H9 (cell line): ENCODE measurements at regions not wholly inside any gene's neighbourhood (a gene's known extent, or its start where the extent isn't known, plus 50 kb on each side); places are given as distances from the start of the nearest gene placed in this dataset.

Experiments used
- DNase-seq: peaks from one replicate; pipeline ENCODE4 v3.0.0-alpha.2; 2017
- H2AFZ ChIP-seq: one replicate; pipeline ENCODE4 v1.6.1; 2013; ENCODE audit warnings: mild to moderate bottlenecking, low read length, control low read depth, moderate library complexity
- H2AK5ac ChIP-seq: 2 replicates; pipeline ENCODE4 v1.6.1; 2013; ENCODE audit warnings: low read length, control low read depth, mixed read lengths; ENCODE audit not compliant: insufficient read length
- H2BK120ac ChIP-seq: one replicate; pipeline ENCODE4 v1.6.1; 2013; ENCODE audit warnings: low read depth, mild to moderate bottlenecking, low read length, control low read depth, inconsistent platforms; ENCODE audit not compliant: poor library complexity, severe bottlenecking
- H2BK12ac ChIP-seq: 2 replicates; pipeline ENCODE4 v1.6.1; 2013; ENCODE audit warnings: low read length, control low read depth, mixed read lengths, low read depth; ENCODE audit not compliant: insufficient read length
- H2BK15ac ChIP-seq: 2 replicates; pipeline ENCODE4 v1.6.1; 2013; ENCODE audit warnings: low read depth, low read length, control low read depth
- H2BK20ac ChIP-seq: one replicate; pipeline ENCODE4 v1.6.1; 2013; ENCODE audit warnings: low read depth, mild to moderate bottlenecking, low read length, control low read depth, inconsistent platforms; ENCODE audit not compliant: poor library complexity, severe bottlenecking
- H2BK5ac ChIP-seq: 2 replicates; pipeline ENCODE4 v1.6.1; 2013; ENCODE audit warnings: low read length, control low read depth, mixed read lengths; ENCODE audit not compliant: insufficient read length
- H3K14ac ChIP-seq: 2 replicates; pipeline ENCODE4 v1.6.1; 2013; ENCODE audit warnings: low read length, control low read depth; ENCODE audit not compliant: insufficient read depth
- H3K18ac ChIP-seq: 2 replicates; pipeline ENCODE4 v1.6.1; 2013; ENCODE audit warnings: low read depth, mild to moderate bottlenecking, mixed read lengths, low read length, control low read depth; ENCODE audit not compliant: insufficient read length
- H3K23ac ChIP-seq: 2 replicates; pipeline ENCODE4 v1.6.1; 2013; ENCODE audit warnings: low read length, control low read depth, mixed read lengths, low read depth; ENCODE audit not compliant: insufficient read length
- H3K23me2 ChIP-seq: 2 replicates; pipeline ENCODE4 v1.6.1; 2013; ENCODE audit warnings: low read depth, mild to moderate bottlenecking, mixed read lengths, low read length, control low read depth; ENCODE audit not compliant: insufficient read length, poor library complexity, severe bottlenecking
- H3K27ac ChIP-seq: 2 replicates; pipeline ENCODE4 v1.5.1; 2013; ENCODE audit warnings: low read length, control low read depth, mixed read lengths, low read depth; ENCODE audit not compliant: insufficient read length
- H3K27me3 ChIP-seq: 2 replicates; pipeline ENCODE4 v1.6.1; 2013; ENCODE audit warnings: low read length, control low read depth, inconsistent platforms; ENCODE audit not compliant: insufficient read depth
- H3K4ac ChIP-seq: 2 replicates; pipeline ENCODE4 v1.6.1; 2013; ENCODE audit warnings: low read depth, mild to moderate bottlenecking, control low read depth, inconsistent platforms, low read length, moderate library complexity
- H3K4me1 ChIP-seq: 2 replicates; pipeline ENCODE4 v1.6.1; 2013; ENCODE audit warnings: low read length, control low read depth, inconsistent platforms; ENCODE audit not compliant: insufficient read depth
- H3K4me2 ChIP-seq: 2 replicates; pipeline ENCODE4 v1.6.1; 2013; ENCODE audit warnings: low read length, control low read depth, mixed read lengths; ENCODE audit not compliant: insufficient read length, insufficient read depth
- H3K56ac ChIP-seq: 2 replicates; pipeline ENCODE4 v1.6.1; 2013; ENCODE audit warnings: low read depth, mild to moderate bottlenecking, mixed read lengths, low read length, control low read depth; ENCODE audit not compliant: insufficient read length
- H3K79me1 ChIP-seq: 2 replicates; pipeline ENCODE4 v1.6.1; 2013; ENCODE audit warnings: low read depth, mild to moderate bottlenecking, moderate library complexity, low read length, control low read depth, inconsistent platforms; ENCODE audit not compliant: insufficient read depth, poor library complexity, severe bottlenecking
- H3K79me2 ChIP-seq: 2 replicates; pipeline ENCODE4 v1.6.1; 2013; ENCODE audit warnings: low read length, control low read depth, inconsistent platforms; ENCODE audit not compliant: insufficient read depth
- H3K9ac ChIP-seq: 2 replicates; pipeline ENCODE4 v1.6.1; 2013; ENCODE audit warnings: low read length, control low read depth, mixed read lengths; ENCODE audit not compliant: insufficient read length; ENCODE audit errors: extremely low read depth
- H3K9me3 ChIP-seq: one replicate; pipeline ENCODE4 v1.6.1; 2013; ENCODE audit warnings: low read depth, low read length, inconsistent platforms; ENCODE audit not compliant: control insufficient read depth
- H3T11ph ChIP-seq: one replicate; pipeline ENCODE4 v1.6.1; 2013; ENCODE audit warnings: mild to moderate bottlenecking, low read length, control low read depth, inconsistent platforms
- H4K20me1 ChIP-seq: one replicate; pipeline ENCODE4 v1.6.1; 2013; ENCODE audit not compliant: control insufficient read depth, insufficient read length, insufficient read depth
- H4K5ac ChIP-seq: 2 replicates; pipeline ENCODE4 v1.6.1; 2013; ENCODE audit warnings: low read depth, mild to moderate bottlenecking, mixed read lengths, low read length, control low read depth; ENCODE audit not compliant: insufficient read length
- H4K8ac ChIP-seq: replicated peaks from 2 replicates; pipeline ENCODE4 v1.6.1; 2013; ENCODE audit warnings: low read length, control low read depth, mixed read lengths, low read depth; ENCODE audit not compliant: insufficient read length
- H4K91ac ChIP-seq: 2 replicates; pipeline ENCODE4 v1.6.1; 2013; ENCODE audit warnings: low read depth, mild to moderate bottlenecking, moderate library complexity, mixed read lengths, low read length, control low read depth; ENCODE audit not compliant: insufficient read length
- H3K27ac Mint-ChIP-seq, 3 experiments: 2 replicates in 2 of 3; 3 replicates in 1 of 3; pipeline ENCODE4 v1.8.0; 2020 to 2021; ENCODE audit warnings: mixed read lengths in 3 of 3, mild to moderate bottlenecking in 1 of 3, moderate library complexity in 1 of 3
- H3K27me3 Mint-ChIP-seq: 2 replicates; pipeline ENCODE4 v1.8.0; 2021; ENCODE audit warnings: low read depth, mild to moderate bottlenecking, moderate library complexity, mixed read lengths
- H3K36me3 Mint-ChIP-seq, 3 experiments: 2 replicates in 2 of 3; 3 replicates in 1 of 3; pipeline ENCODE4 v1.8.0; 2020 to 2021; ENCODE audit warnings: low read depth in 3 of 3, mixed read lengths in 3 of 3; ENCODE audit not compliant: insufficient read depth in 1 of 3
- H3K4me1 Mint-ChIP-seq, 2 experiments: 2 replicates each; pipeline ENCODE4 v1.8.0; 2020; ENCODE audit warnings: mixed read lengths in 2 of 2
- H3K4me3 Mint-ChIP-seq, 2 experiments: 2 replicates in 1 of 2; 3 replicates in 1 of 2; pipeline ENCODE4 v1.8.0; 2020 to 2021; ENCODE audit warnings: mild to moderate bottlenecking in 2 of 2, mixed read lengths in 2 of 2, moderate library complexity in 1 of 2
- H3K9me3 Mint-ChIP-seq, 2 experiments: 2 replicates in 1 of 2; 3 replicates in 1 of 2; pipeline ENCODE4 v1.8.0; 2020; ENCODE audit warnings: mild to moderate bottlenecking in 2 of 2, mixed read lengths in 2 of 2, moderate library complexity in 1 of 2
- CTCF ChIP-seq: fragments of 200-600 bp; sonication (generic); conservative IDR thresholded peaks from 3 replicates; pipeline ENCODE4 v1.8.0; 2021; ENCODE audit warnings: antibody characterized with exemption, mild to moderate bottlenecking
- WGBS: extraction: QIAGEN DNeasy Blood & Tissue Kit; methylation state at CpG from one replicate; pipeline ENCODE4 v1.1.7; 2013; ENCODE audit warnings: missing lambda C conversion rate, low lambda C conversion rate, mixed read lengths; ENCODE audit not compliant: insufficient read length; ENCODE audit errors: extremely low coverage; 5-methylcytosine and 5-hydroxymethylcytosine counted together

DNA sequence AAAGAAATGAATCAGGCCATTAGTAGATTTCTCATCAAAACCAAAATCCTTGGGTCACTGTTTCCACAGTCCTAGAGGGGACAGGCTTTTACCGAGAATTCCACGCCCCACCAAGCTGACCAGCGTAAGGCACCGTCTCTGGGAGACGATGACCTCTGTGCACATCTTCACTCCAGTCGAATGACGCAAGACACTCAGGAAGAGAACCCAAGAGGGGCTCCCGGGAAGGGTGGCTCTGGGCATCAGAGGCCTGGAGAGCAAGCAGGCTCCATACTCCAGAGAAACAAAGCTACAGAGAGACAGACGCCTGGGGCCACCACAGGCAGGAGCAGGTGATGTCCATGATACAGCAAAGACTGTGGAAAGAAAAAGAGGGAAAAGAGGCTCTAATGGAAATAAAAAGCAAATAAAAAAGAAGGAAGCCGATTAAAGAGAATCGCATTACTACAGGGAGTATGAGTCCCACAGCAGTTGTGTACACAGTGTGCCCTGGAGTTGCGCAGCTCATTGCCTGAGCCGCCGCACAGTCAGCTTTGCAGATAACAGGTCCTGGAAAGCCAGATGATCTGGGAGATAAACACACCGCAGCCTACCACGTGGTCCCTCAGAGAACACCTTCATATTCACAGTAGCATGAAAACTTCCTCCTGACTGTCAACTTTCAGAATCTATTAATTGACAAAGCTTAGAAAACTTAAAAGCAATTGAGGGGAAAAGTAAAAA lies 572.7 kb upstream of the SALL3 start:
- H3K79me1 ChIP-seq = no peaks in the 10 kb centered on the region
- H3K4ac ChIP-seq = no peak overlapping the region
- H3K23me2 ChIP-seq = no peaks in the 10 kb centered on the region
- H3K27ac ChIP-seq = no peak overlapping the region
- H3K4me1 ChIP-seq = no peaks in the 10 kb centered on the region
- no peaks in the 10 kb centered on the region for H3K27me3 ChIP-seq
- no peaks in the 10 kb centered on the region for H3K4me1 Mint-ChIP-seq
- H2BK15ac ChIP-seq = no peak overlapping the region
- H3K27ac Mint-ChIP-seq = no peak overlapping the region
- no peak overlapping the region for H2AK5ac ChIP-seq
- H2BK20ac ChIP-seq = no peak overlapping the region
- no peak overlapping the region for H3K56ac ChIP-seq
- H3K4me3 Mint-ChIP-seq = no peak overlapping the region
- H3T11ph ChIP-seq = no peak overlapping the region
- no peak overlapping the region for H3K23ac ChIP-seq
- no peak for TF ChIP-seq CTCF
- H3K9me3 Mint-ChIP-seq = no peaks in the 10 kb centered on the region; a peak in 1 of 5 replicates
- no peaks in the 10 kb centered on the region for H4K20me1 ChIP-seq
- H4K8ac ChIP-seq = no peak overlapping the region
- H3K18ac ChIP-seq = no peak overlapping the region
- no peaks in the 10 kb centered on the region for H3K79me2 ChIP-seq
- no CpG with 5 or more reads among the region's 16 CpGs for WGBS
- H3K27me3 Mint-ChIP-seq = no peaks in the 10 kb centered on the region
- H3K9ac ChIP-seq = no peak overlapping the region
- no peak overlapping the region for H3K14ac ChIP-seq
- no peak overlapping the region for H4K91ac ChIP-seq
- no peaks in the 10 kb centered on the region for H3K36me3 Mint-ChIP-seq
- no peak overlapping the region for H2AFZ ChIP-seq
- no peak overlapping the region for H4K5ac ChIP-seq
- no peak overlapping the region for H2BK12ac ChIP-seq
- H3K9me3 ChIP-seq = no peaks in the 10 kb centered on the region
- no peak for DNase-seq
- no peak overlapping the region for H2BK120ac ChIP-seq
- no peak overlapping the region for H3K4me2 ChIP-seq
- no peak overlapping the region for H2BK5ac ChIP-seq
